RKO (cell line): ENCODE measurements at regions not wholly inside any gene's neighbourhood (a gene's known extent, or its start where the extent isn't known, plus 50 kb on each side); places are given as distances from the start of the nearest gene placed in this dataset.
A peak's percentile ranks its signal among the peaks of the same experiment; 100 is the strongest.
"Not testable (repeated sequence)": the region's sequence is repeated elsewhere in the genome, so short reads cannot be mapped to it uniquely, and the experiment has no call there.

Source experiments
- DNase-seq: peaks from one replicate; pipeline ENCODE4 v3.0.0-alpha.2; 2016; ENCODE audit warnings: low spot score

DNA sequence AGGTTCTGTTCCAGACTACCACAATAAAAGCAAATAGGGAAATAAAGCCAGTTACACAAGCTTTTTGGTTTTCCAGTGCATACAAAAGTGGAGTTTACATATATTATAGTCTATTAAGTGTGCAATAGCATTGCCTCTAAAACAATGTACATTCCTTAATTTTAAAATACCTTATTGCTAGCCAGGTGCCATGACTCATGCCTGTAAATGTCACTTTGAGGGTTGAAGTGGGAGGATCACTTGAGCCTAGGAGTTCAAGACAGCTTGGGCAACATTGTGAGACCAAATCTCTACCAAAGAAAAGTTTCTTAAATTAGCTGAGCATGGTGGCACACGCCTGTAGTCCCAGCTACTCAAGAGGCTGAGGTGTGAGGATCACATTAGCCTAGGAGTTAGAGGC lies 52.9 kb upstream of the IMP4 start:
- no peak for DNase-seq

DNA sequence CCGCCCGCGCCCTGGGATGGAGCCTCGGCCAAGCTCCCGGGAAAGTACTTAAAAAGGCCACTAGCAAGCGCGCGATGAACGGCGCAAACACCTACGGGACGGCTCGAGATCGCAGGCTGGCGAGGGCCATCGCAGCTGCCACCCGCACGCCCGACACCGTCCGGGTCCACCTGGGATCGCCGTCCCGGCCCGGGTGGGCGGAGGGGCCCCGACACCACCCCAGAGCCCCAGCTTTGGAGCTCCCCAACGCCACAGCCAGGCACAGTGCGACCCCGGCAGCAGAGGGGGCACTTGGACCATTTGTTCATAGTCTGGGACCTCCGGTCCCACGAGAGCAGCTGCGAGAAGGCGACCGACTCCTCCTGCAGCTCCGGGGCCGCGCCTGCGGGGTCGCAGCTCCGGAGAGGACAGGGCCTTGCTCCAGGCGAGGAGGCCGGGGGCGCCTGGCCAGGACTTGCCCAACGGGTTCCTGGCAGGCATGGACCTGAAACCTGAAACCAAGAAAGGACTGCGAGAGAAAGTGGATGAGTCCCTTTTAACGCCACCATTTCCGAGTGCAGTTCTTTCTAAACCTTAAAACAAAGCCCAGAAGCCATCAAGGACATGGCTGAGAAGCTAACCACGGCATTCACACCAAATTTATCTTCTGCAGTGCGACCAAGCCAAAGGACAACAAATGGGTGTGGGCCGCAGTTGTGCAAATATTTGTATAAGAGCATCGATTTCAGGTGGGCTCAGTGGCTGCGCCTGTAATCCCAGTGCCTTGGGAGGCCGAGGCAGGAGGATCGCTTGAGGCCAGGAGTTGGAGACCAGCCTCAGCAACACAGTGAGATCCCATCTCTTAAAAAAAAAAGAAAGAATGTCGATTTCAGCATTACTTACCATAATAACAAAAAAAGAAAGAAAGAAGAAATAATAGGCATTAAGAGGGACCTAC lies 54.0 kb upstream of the IMP4 start:
- DNase-seq: no peak

DNA sequence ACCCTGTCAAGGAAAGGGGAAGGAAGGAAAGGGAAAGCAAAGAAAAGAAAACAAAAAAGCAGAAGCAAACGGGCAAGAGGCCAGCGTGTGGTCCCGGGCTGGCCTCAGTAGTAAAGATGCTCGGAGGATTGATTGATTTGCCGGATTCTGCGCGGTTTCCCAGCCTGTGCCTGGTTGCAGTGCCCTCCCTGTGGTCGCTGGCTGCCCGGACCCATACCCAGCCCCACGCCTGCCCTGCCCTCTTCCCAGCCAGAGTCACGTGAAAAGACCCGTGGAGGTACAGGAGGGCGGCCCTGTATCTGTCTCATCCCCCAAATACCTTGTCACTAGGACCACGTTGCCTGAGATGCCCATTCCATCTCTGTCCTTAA lies 55.1 kb upstream of the IMP4 start:
- no peak for DNase-seq

GRCh38 chr2:130286983-130287655 lies 55.6 kb upstream of the IMP4 start:
- DNase-seq: no peak

- not testable (repeated sequence) for DNase-seq
Observed at GRCh38 chr2:130283341-130283869, 59.3 kb upstream of the IMP4 start.

DNA sequence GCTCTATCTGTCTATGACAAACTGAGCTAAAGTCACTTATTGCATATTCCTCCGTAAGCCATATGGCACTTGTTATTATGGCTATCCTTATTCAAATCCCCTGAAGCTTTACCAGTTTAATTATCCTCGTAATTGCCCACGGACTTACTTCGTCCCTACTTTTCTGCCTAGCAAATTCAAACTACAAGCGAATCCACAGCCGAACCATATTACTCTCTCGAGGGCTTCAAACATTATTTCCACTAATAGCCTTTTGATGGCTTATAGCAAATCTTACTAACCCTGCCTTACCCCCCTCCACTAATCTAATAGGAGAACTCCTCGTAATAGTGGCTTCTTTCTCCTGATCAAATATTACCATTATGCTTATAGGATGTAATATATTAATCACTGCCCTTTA lies 63.1 kb upstream of the IMP4 start:
- DNase-seq: not testable (repeated sequence)

GRCh38 chr2:130268333-130268732 lies 70.1 kb upstream of the TUBA3E start:
- not testable (repeated sequence) for DNase-seq

DNA sequence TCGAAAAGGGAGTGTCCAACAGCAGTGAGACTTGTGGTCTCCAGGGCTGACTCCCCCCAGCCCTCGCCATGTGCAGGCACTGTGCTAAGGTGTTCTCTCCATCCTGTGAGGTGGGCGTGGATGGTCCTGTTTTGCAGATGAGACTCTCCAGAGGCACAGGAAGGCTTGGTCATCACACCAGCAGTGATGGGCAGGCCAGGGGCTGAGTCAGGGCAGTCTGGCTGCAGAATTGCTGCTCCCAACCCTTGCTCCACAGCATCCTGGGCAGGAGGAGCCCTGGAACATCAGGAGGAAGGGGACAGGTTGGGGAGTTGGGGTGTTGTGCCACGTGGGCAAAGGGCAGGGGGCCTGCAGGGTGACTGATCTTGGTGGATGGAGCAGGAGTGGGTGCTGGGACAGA lies 69.3 kb upstream of the TUBA3E start:
- not testable (repeated sequence) for DNase-seq

GRCh38 chr2:130266836-130267235 lies 68.6 kb upstream of the TUBA3E start:
- not testable (repeated sequence) for DNase-seq

GRCh38 chr2:130265570-130266247 lies 67.5 kb upstream of the TUBA3E start:
- not testable (repeated sequence) for DNase-seq

- not testable (repeated sequence) for DNase-seq
Observed at GRCh38 chr2:130264901-130265320, 66.7 kb upstream of the TUBA3E start.

DNA sequence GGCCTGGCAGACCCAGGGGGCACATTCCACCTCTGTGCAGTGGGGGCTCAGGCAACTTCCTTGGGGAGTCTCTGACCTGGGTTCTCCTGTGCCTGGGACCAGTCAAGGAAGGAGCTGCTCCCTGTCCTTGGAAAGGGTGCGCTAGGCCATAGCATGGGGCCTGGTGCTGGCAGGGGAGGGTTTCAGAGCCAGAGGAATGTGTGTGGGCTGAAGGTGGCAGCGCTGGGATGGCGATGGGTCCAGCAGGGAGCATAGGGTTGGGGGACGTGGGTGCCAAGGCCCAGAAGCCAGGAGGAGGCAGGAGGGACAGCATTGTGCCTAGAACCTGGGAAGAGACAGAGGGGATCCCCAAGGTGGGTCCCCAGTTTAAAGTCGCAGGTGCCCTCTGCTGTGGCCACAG lies 66.3 kb upstream of the TUBA3E start:
- DNase-seq: no peak

GRCh38 chr2:130264046-130264445 lies 65.8 kb upstream of the TUBA3E start:
- DNase-seq: no peak

DNA sequence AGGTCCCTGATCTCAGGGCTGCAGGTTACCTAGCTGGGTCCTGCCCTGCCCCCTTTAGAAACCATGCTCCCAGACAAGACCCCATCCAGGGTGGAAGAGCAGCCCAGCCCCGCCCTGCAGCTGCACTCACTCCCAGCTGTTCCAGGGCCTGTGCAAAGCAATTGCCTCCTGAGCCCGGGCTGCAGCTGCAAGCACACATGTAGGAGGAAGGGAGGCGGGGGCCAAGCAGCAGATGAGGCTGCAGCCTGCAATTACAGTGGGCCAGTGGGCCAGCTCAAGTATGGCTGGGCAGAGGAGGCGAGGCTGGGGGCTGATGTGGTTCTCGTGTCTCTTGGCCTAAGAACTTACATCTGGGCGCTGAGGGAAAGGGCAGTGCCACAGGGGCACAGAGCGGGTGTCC lies 65.4 kb upstream of the TUBA3E start:
- DNase-seq: no peak

GRCh38 chr2:130261970-130262760 lies 63.9 kb upstream of the TUBA3E start:
- DNase-seq: peak; percentile 1

- DNase-seq: no peak
Observed at GRCh38 chr2:130261099-130261498, 62.9 kb upstream of the TUBA3E start.

- DNase-seq: no peak
Observed at GRCh38 chr2:130259594-130259993, 61.4 kb upstream of the TUBA3E start.

DNA sequence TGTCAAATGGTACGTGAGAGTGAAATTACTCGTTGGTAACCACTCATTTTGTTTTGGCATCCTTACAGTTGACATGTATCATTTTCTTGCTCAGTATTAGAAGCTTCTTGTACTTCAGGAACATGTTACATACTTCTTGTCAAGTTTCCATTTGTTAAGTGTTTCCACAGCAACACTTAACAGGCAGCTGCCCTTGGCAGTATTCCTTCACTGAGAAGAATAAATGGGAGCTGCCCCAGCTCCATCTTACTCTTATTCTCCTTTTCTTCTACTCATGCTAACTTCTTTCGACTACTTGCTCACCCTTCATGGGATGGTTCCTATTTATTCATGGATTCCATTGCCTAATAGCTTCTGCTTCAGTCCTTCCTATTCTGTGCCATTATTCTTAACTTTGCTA lies 60.1 kb upstream of the TUBA3E start:
- DNase-seq: no peak

GRCh38 chr2:130252880-130253645 lies 54.8 kb upstream of the TUBA3E start:
- peak; percentile 66 for DNase-seq

DNA sequence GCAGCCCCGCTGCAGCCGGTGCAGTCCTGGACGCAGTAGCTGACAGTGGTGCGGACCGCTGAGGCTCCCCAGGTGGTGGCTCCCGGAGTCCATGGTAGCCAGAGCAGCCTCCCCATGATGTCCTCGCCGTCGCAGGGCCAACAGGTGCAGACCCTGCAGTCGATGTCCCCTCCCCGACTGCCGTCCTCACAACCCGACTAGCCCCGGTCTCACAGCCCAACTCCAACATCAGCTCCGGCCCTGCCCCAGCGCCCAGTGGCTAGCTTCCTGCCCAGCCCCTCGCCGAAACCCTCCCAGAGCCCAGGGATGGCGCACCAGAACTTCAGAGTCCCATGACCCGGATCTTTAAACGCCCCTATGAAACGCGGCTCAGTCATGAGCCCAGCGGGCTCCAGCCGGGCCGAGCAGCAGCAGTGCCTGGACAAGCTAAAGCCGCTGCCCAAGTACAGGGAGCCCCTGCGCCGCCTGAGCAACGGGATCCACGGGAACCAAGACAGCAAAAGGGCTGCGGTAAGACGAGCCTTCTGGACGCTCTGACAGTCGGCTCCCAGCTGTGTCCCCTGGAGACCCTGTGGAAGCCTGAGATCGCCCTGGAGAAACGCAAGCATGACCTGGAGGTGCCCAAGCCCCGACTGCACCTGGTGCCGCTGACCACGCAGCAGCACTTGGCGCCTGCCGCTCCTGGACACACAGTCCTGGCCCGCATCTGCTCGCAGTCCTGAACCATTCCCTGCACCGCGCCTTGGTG lies 53.8 kb upstream of the TUBA3E start:
- no peak for DNase-seq
